ENCODE measurements at regions not wholly inside any gene's neighbourhood (a gene's known extent, or its start where the extent isn't known, plus 50 kb on each side); places are given as distances from the start of the nearest gene placed in this dataset.

DNA sequence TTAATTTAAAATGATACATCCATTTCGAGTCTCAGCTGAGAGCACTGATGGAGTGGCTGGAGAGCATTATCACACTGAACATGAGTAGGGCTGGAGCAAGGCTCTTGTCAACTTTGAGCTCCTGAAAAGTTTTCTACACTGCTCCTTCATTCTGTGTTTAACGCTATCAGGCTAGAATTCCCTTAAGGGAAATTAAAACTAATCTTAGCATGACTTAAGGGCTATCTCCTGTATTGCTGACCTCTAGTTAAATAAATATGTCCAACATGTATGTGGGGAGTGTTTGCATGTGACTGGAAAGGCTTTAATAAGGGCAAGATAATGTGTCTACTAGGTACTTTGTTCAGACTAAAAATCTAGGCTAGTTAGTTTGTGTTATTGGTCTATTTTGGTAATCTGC is 116.7 kb upstream of the CAND1 start:
- H3K9me3 ChIP-seq, result no peaks in the 10 kb centered on the region
- 50 to 71% (median 57%) methylated on average over 2 of the region's 2 CpGs for WGBS, 5 donors
- DNase-seq, result no peak
- intact Hi-C loops (cut with DNase I; ENCODE audit: low total_unique reads), result no loop called here
- H3K4me1 ChIP-seq, result no peaks in the 10 kb centered on the region
- H3K27me3 ChIP-seq, result no peaks in the 10 kb centered on the region
- no peak overlapping the region for H3K27ac ChIP-seq
- no peaks in the 10 kb centered on the region for H3K36me3 ChIP-seq
- TF ChIP-seq, protein P1, sequence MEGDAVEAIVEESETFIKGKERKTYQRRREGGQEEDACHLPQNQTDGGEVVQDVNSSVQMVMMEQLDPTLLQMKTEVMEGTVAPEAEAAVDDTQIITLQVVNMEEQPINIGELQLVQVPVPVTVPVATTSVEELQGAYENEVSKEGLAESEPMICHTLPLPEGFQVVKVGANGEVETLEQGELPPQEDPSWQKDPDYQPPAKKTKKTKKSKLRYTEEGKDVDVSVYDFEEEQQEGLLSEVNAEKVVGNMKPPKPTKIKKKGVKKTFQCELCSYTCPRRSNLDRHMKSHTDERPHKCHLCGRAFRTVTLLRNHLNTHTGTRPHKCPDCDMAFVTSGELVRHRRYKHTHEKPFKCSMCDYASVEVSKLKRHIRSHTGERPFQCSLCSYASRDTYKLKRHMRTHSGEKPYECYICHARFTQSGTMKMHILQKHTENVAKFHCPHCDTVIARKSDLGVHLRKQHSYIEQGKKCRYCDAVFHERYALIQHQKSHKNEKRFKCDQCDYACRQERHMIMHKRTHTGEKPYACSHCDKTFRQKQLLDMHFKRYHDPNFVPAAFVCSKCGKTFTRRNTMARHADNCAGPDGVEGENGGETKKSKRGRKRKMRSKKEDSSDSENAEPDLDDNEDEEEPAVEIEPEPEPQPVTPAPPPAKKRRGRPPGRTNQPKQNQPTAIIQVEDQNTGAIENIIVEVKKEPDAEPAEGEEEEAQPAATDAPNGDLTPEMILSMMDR (IDR thresholded peaks at IDR 0.05), result no peak
- TF ChIP-seq POLR2AphosphoS5 (IDR thresholded peaks at IDR 0.05) (no peak), POLR2A (IDR thresholded peaks at IDR 0.05) (no peak), EP300 (IDR thresholded peaks at IDR 0.05) (no peak)
- no peak overlapping the region for H3K4me3 ChIP-seq

DNA sequence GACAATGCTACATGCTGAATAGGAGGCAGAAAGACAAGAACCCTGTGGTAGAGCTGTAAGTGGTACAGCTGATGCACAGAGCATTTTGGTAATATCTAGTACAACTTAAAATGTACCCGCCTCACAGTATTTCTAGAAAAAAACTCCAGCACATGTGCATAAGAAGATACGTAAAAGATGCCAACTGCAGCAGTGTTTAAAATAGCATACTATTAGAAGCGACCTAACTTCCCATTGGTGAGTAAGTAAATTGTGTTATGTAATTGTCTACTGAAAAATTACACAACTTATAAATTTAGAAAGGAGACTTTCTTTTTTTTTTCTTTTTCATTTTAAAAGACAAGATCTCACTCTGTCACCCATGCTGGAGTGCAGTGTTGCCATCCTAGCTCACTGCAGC is 114.3 kb upstream of the CAND1 start:
- Histone ChIP-seq H3K4me1 (no peaks in the 10 kb centered on the region), H3K36me3 (no peaks in the 10 kb centered on the region), H3K4me3 (no peak overlapping the region), H3K9me3 (no peaks in the 10 kb centered on the region), H3K27ac (no peak overlapping the region), H3K27me3 (no peaks in the 10 kb centered on the region)
- DNase-seq, result no peak
- 59 to 75% (median 69%) methylated on average over 3 of the region's 3 CpGs for WGBS, 5 donors
- intact Hi-C loops (cut with DNase I; ENCODE audit: low total_unique reads), result no loop called here
- TF ChIP-seq EP300 (IDR thresholded peaks at IDR 0.05) (no peak), POLR2A (IDR thresholded peaks at IDR 0.05) (no peak), POLR2AphosphoS5 (IDR thresholded peaks at IDR 0.05) (no peak)
- TF ChIP-seq, protein P1 (IDR thresholded peaks at IDR 0.05), result no peak

DNA sequence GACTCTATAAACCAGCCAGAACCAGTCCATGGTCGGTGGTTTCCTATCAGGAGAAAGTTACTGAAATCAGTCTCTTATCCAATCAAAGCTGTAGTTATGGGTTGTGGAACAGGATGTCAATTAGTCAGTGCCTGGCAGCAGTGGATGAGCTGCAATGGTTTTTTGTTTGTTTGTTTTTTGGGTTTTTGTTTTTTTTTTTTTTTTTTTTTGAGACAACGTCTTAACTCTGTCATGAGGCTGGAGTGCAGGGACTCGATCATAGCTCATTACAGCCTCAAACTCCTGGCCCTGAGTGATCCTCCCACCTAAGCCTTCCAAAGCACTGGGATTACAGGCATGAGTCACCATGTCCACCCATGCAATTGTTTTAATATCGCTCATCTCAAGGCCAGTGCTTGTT is 113.3 kb upstream of the CAND1 start:
- 66 to 79% (median 70%) methylated on average over 4 of the region's 4 CpGs for WGBS, 5 donors
- no peak overlapping the region for H3K4me3 ChIP-seq
- no peak overlapping the region for H3K27ac ChIP-seq
- intact Hi-C loops (cut with DNase I; ENCODE audit: low total_unique reads), result no loop called here
- no peaks in the 10 kb centered on the region for H3K9me3 ChIP-seq
- DNase-seq, result no peak
- H3K4me1 ChIP-seq, result no peaks in the 10 kb centered on the region
- H3K27me3 ChIP-seq, result no peaks in the 10 kb centered on the region
- no peak for TF ChIP-seq POLR2A (IDR thresholded peaks at IDR 0.05)
- TF ChIP-seq, protein P1 (IDR thresholded peaks at IDR 0.05), result no peak
- no peak for TF ChIP-seq EP300 (IDR thresholded peaks at IDR 0.05)
- TF ChIP-seq POLR2AphosphoS5 (IDR thresholded peaks at IDR 0.05), result no peak
- no peaks in the 10 kb centered on the region for H3K36me3 ChIP-seq

DNA sequence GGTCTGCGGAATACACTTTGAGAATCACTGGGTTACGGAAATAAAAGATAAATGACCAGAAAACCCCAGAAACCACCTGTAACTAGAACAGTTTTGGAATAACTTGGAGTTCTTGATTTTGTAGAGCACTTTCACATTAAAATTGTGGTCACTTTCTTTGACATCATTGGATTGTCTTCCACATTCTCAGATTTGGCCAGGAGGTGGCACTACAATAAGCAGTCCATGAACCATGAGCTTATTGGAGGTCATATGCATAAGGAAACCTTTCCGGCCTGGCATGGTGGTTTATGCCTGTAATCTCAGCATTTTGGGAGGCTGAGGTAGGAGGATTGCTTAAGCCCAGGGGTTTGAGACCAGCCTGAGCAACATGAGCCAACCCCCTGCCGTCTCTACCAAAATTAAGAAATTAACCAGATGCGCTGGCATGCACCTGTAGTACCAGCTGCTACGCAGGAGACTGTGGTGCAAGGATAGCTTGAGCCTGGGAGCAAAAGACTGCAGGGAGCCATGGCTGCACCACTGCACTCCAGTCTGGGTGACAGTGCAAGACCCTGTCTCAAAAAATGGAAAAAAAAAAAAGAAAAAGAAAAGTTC is 107.7 kb upstream of the CAND1 start:
- intact Hi-C loops (cut with DNase I; ENCODE audit: low total_unique reads), result no loop called here
- no peaks in the 10 kb centered on the region for H3K36me3 ChIP-seq
- WGBS, 5 donors, result 81 to 85% (median 82%) methylated on average over 6 of the region's 6 CpGs

More for the DNA sequence above, 107.7 kb upstream of the CAND1 start:
- Histone ChIP-seq H3K27me3 (no peaks in the 10 kb centered on the region), H3K4me1 (no peaks in the 10 kb centered on the region), H3K27ac (no peak overlapping the region), H3K4me3 (no peak overlapping the region), H3K9me3 (no peaks in the 10 kb centered on the region)
- peak; percentile 33 to 50 for DNase-seq
- TF ChIP-seq, protein P1 (IDR thresholded peaks at IDR 0.05), result peak in 4 of 7 experiments; percentile 17 to 40 (median 23)
- TF ChIP-seq POLR2AphosphoS5 (IDR thresholded peaks at IDR 0.05), result no peak

All from stomach (tissue), 8 donors.